Anterior cingulate cortex (tissue), 58 donors: ENCODE measurements at regions not wholly inside any gene's neighbourhood (a gene's known extent, or its start where the extent isn't known, plus 50 kb on each side); places are given as distances from the start of the nearest gene placed in this dataset.

ENCODE experiments used
- DNase-seq, 58 donors: peaks; one replicate each; lab custom pipeline; 2025; lab: John Stamatoyannopoulos, UW

- DNase-seq: no peak
Measured at GRCh38 chr6:56378966-56379585, 131.7 kb upstream of the COL21A1 start.

GRCh38 chr6:56378507-56378906 is 131.1 kb upstream of the COL21A1 start:
- DNase-seq: no peak

- DNase-seq: no peak
Measured at GRCh38 chr6:56377295-56377694, 129.9 kb upstream of the COL21A1 start.

- no peak for DNase-seq
Measured at GRCh38 chr6:56375806-56376205, 128.4 kb upstream of the COL21A1 start.

GRCh38 chr6:56374841-56375369 is 127.5 kb upstream of the COL21A1 start:
- no peak for DNase-seq

GRCh38 chr6:56372406-56372995 is 125.1 kb upstream of the COL21A1 start:
- DNase-seq: no peak

GRCh38 chr6:56370561-56371211 is 123.3 kb upstream of the COL21A1 start:
- peak in 7 of 58 donors; percentile 3 to 57 (median 15) for DNase-seq

GRCh38 chr6:56370127-56370540 is 122.8 kb upstream of the COL21A1 start:
- DNase-seq: no peak

GRCh38 chr6:56368491-56368890 is 121.1 kb upstream of the COL21A1 start:
- DNase-seq: no peak

GRCh38 chr6:56366141-56366852 is 118.9 kb upstream of the COL21A1 start:
- no peak for DNase-seq

- DNase-seq: no peak
Measured at GRCh38 chr6:56364827-56365339, 117.5 kb upstream of the COL21A1 start.

- no peak for DNase-seq
Measured at GRCh38 chr6:56364431-56364826, 117.0 kb upstream of the COL21A1 start.

- DNase-seq: no peak
Measured at GRCh38 chr6:56363796-56364430, 116.5 kb upstream of the COL21A1 start.

- no peak for DNase-seq
Measured at GRCh38 chr6:56361812-56362211, 114.4 kb upstream of the COL21A1 start.

GRCh38 chr6:56359201-56359899 is 112.0 kb upstream of the COL21A1 start:
- DNase-seq: peak in 47 of 58 donors; percentile 2 to 71 (median 25)

- no peak for DNase-seq
Measured at GRCh38 chr6:56357616-56358373, 110.4 kb upstream of the COL21A1 start.

- DNase-seq: peak in 2 of 58 donors; percentile 4 to 31
Measured at GRCh38 chr6:56356426-56356825, 109.0 kb upstream of the COL21A1 start.

- no peak for DNase-seq
Measured at GRCh38 chr6:56353860-56354259, 106.5 kb upstream of the COL21A1 start.
